ENCODE measurements at regions not wholly inside any gene's neighbourhood (a gene's known extent, or its start where the extent isn't known, plus 50 kb on each side); places are given as distances from the start of the nearest gene placed in this dataset.

- no peak for TF ChIP-seq CTCF (conservative IDR thresholded peaks at IDR 0.05)
- no peak for TF ChIP-seq EZH2 (IDR thresholded peaks at IDR 0.05; ENCODE audit: low read depth)
Measured at GRCh38 chr2:208573569-208573968, 167.0 kb downstream of the PTH2R start.
